RWPE2 (cell line): ENCODE measurements at regions not wholly inside any gene's neighbourhood (a gene's known extent, or its start where the extent isn't known, plus 50 kb on each side); places are given as distances from the start of the nearest gene placed in this dataset.
A peak's percentile ranks its signal among the peaks of the same experiment; 100 is the strongest.

Experiments
- ATAC-seq: fragments of 200-7000 bp; cut with Tn5 transposase; 3 replicates; pipeline ENCODE4 v1.9.1; 2021; ENCODE audit warnings: low read depth
- DNase-seq: peaks from one replicate; pipeline ENCODE4 v3.0.0-alpha.2; 2020; ENCODE audit warnings: low spot score
- H3K27ac ChIP-seq: fragments of 450-650 bp; 2 replicates; pipeline ENCODE4 v1.5.1; 2017; ENCODE audit warnings: mild to moderate bottlenecking; ENCODE audit not compliant: poor library complexity, severe bottlenecking
- H3K27me3 ChIP-seq: fragments of 250-450 bp; sonication (Bioruptor Pico); 2 replicates; pipeline ENCODE4 v1.5.1; 2021; ENCODE audit warnings: mild to moderate bottlenecking, moderate library complexity; ENCODE audit not compliant: insufficient read depth, poor library complexity, severe bottlenecking
- H3K36me3 ChIP-seq: fragments of 250-450 bp; sonication (Bioruptor Pico); 2 replicates; pipeline ENCODE4 v1.5.1; 2020; ENCODE audit warnings: low read depth, mild to moderate bottlenecking, moderate library complexity
- H3K4me1 ChIP-seq: fragments of 250-450 bp; sonication (Bioruptor Pico); 2 replicates; pipeline ENCODE4 v1.5.1; 2021; ENCODE audit warnings: mild to moderate bottlenecking, moderate library complexity; ENCODE audit not compliant: insufficient read depth, poor library complexity, severe bottlenecking
- H3K4me3 ChIP-seq: fragments of 250-450 bp; sonication (Bioruptor Pico); 2 replicates; pipeline ENCODE4 v1.5.1; 2021; ENCODE audit warnings: mild to moderate bottlenecking, moderate library complexity; ENCODE audit not compliant: severe bottlenecking
- H3K9me3 ChIP-seq: fragments of 250-450 bp; sonication (Bioruptor Pico); 2 replicates; pipeline ENCODE4 v1.5.1; 2021; ENCODE audit warnings: mild to moderate bottlenecking, moderate library complexity; ENCODE audit not compliant: severe bottlenecking
- CTCF ChIP-seq: fragments of 450-650 bp; IDR thresholded peaks from one replicate; pipeline ENCODE4 v1.5.1; 2017; ENCODE audit warnings: mild to moderate bottlenecking, moderate library complexity; ENCODE audit not compliant: poor library complexity, severe bottlenecking

- H3K4me1 ChIP-seq, result no peaks in the 10 kb centered on the region
- H3K9me3 ChIP-seq, result no peaks in the 10 kb centered on the region
- H3K36me3 ChIP-seq, result no peaks in the 10 kb centered on the region
- H3K27me3 ChIP-seq, result no peaks in the 10 kb centered on the region
- peak; percentile 38 for DNase-seq
- no peak overlapping the region for H3K4me3 ChIP-seq
- no peak overlapping the region for H3K27ac ChIP-seq
- ATAC-seq, result no peak
- no peak for TF ChIP-seq CTCF
Observed at GRCh38 chr21:41598561-41599431, 90.8 kb upstream of the TMPRSS2 start.

DNA sequence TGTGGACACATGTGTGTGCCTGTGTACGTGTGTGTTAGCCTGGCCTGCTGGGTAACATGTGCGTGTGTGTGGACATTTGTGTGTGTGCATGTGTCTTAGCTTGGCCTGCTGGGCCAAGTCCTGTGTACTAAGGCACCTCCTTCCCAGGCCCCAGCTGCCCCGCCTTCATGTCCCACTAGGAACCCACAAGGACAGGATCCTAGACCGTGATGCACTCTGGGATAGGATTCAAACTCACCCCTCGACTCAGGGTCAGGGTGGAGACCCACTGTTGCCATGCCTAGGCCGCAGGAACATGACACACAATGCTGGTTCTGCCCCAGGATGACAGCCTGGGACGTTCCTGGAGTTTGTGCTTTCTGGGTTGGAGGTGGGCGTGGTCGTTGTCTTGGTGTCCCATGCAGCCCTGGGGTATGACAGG, 89.9 kb upstream of the TMPRSS2 start:
- H3K4me1 ChIP-seq, result no peaks in the 10 kb centered on the region
- no peak overlapping the region for H3K4me3 ChIP-seq
- H3K27ac ChIP-seq, result no peak overlapping the region
- no peak for ATAC-seq
- DNase-seq, result peak; percentile 39
- H3K27me3 ChIP-seq, result no peaks in the 10 kb centered on the region
- TF ChIP-seq CTCF, result no peak
- no peaks in the 10 kb centered on the region for H3K36me3 ChIP-seq
- no peaks in the 10 kb centered on the region for H3K9me3 ChIP-seq

- no peak for ATAC-seq
- Histone ChIP-seq H3K9me3 (no peaks in the 10 kb centered on the region), H3K4me1 (no peaks in the 10 kb centered on the region), H3K36me3 (no peaks in the 10 kb centered on the region), H3K27ac (no peak overlapping the region), H3K4me3 (no peak overlapping the region), H3K27me3 (no peaks in the 10 kb centered on the region)
- no peak for DNase-seq
- no peak for TF ChIP-seq CTCF
Observed at GRCh38 chr21:41597227-41597626, 89.3 kb upstream of the TMPRSS2 start.

- Histone ChIP-seq H3K9me3 (no peaks in the 10 kb centered on the region), H3K36me3 (no peaks in the 10 kb centered on the region), H3K27ac (no peak overlapping the region), H3K4me1 (no peaks in the 10 kb centered on the region), H3K27me3 (no peaks in the 10 kb centered on the region), H3K4me3 (no peak overlapping the region)
- TF ChIP-seq CTCF, result no peak
- ATAC-seq, result no peak
- DNase-seq, result peak; percentile 33
Observed at GRCh38 chr21:41596241-41596925, 88.4 kb upstream of the TMPRSS2 start.
